ENCODE measurements at regions not wholly inside any gene's neighbourhood (a gene's known extent, or its start where the extent isn't known, plus 50 kb on each side); places are given as distances from the start of the nearest gene placed in this dataset.
"Not testable (repeated sequence)": the region's sequence is repeated elsewhere in the genome, so short reads cannot be mapped to it uniquely, and the experiment has no call there.

DNA sequence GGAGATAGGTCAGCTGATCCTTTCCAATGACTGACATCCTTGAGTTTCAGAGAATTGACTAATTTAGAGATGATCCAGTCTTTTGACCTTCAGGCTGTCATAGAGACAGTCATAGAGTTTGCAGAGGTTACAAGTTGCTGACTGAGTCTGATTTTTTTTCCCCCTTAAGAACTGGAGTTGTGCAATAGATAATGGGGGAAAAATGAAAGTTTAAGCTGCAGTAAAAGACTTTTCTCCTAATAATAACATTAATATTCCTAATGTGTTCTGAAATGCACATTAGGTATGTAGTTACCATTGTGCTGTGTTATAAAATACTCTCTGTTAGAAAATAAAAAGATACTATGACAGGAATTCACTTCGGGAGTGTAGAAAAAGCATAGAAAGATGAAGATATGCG is 876.9 kb upstream of the RAG2 start:
- DNase-seq = no peak

DNA sequence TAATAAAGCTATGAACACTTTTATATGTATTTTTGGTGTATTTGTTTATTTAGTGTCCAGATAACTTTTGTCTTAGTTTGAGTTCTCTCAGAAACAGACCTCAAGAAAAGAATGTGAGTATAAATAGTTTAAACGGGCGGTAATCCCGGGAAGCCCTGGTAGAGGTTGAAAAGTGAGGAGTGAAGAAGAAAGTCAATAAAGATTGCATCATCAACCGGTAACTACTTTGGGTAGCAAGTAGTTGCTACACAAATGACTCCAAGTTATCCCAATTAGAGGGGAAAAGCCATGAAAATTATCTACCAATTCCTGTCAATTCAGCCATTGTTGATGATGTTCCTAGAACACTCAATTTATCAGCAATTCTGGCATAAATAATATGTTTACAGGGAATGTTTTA is 870.3 kb upstream of the RAG2 start:
- DNase-seq = no peak

DNA sequence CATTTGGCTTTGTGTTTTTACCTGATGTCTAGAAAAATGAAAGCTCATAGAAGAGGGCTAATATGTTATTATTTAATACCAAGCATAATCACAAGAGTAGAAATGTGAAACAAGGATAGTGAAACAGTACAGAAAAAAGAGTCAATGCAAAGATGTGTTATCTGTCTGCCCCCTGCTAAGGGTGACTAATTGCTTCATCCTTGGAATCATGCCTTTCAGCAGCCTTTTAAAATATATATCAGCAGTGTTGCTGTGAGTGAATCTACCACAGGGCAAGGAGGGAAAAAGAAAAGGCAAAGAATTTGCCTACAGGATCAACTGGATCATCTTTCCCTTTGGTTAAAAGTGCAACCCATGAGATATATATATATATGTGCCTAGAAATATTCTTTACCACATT is 867.2 kb upstream of the RAG2 start:
- no peak for DNase-seq

DNA sequence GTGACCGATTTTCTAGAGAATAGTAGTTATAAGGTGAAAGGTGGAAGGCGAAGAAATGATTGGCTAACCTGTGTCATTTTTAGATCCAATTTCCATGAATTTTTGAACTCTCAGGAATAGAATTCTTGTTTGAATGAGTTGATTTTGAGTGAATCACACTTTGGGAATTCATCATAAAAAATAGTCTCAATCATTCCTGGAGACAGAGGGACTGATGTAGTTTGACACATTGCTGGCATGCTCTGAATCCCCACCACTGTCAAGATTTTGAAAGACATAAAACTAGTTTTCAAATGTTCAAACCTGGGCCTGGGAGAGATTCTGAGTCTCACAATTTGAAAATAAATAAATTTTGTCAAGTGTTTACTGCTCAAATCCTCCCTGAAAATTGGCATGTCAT is 861.4 kb upstream of the RAG2 start:
- DNase-seq = no peak

DNA sequence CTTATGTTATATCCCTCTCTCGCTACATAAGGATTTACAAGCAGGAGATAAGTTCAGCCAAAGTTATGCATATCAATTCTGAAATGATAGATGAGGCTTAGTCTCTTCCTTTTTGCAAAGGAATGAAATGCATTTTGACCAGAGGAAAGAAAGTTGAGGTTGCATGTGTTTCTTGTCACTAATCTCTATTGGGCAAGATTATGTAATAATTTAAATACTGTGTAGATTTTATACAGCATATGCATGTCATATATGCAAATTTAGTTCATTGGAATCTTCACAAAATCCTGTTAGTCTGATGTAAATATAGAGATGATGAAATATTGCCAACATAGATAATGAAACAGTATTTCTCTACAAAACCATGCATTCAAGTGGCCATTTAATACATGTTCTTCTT is 858.7 kb upstream of the RAG2 start:
- DNase-seq = no peak

DNA sequence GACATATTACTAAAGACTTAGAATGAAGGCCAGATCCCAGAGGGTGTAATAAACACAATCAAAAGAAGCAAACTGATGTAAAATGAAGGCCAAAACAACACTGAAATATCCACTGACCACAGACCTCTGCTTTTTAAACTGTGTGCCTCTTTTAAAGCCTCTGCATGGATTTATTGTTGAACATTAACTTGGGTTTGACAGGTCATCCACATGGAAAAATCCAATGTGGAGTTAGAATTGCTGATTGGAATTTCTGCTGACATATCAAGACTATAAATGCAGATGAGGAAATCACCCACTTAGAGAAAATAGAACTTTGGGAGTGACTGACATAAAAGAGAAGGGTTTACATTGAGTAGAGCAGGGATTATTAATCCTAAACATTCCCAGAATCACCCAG is 853.9 kb upstream of the RAG2 start:
- no peak for DNase-seq

DNA sequence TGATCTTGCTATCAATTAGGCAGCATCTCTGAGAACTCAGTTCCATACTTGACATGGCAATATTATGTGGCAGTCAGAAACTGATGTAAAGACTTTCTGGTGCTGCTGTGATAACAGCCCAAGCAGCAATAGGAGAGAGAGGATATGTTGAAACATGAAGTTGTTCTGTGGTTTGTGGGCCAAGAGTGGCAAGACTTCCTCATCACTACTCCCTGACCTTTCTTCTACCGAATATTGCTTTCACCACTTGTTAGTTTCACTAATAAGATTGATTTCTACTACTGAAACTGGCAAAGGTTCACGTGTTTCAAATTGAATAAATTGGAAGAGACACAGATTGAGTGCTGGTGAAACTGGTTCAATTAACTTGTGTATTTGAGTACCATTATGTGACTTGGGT is 852.6 kb upstream of the RAG2 start:
- DNase-seq = peak; percentile 77

DNA sequence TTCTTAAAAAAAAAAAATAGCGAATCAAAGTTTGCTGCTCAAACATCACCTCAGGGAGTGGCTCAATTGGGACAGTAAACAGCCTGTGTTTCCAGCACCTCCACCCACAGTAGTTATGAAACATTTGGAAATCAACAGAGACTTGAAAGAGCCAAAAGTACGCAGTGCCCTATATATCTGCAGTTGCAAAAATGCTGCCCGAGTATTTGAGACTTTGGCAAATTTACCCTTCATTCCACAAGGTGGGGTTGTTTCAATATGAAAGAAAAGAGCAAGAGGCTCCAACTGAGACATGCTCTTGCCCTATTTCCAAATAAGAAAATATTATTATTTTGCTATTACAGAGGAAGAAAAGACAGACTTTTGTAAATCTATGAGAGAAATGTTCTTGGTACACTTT is 851.1 kb upstream of the RAG2 start:
- DNase-seq = peak; percentile 0

DNA sequence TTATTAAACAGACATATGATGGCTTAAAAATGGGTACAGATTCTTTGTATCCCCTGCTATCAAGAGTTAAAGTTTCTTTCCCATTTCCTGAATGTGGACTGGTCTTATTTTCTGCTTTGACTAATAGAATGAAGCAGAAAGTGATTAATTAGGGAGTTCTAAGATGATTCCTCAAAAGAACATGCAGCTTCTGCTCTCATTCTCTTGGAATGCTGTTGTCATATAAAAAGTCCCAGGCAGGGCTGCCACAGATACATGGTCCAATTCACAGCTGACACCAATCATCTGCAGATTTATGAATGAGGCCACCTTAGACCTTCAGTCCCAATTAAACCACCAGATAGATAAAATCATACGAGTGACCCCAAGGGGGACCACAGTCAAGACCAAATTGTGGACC is 844.5 kb upstream of the RAG2 start:
- no peak for DNase-seq

DNA sequence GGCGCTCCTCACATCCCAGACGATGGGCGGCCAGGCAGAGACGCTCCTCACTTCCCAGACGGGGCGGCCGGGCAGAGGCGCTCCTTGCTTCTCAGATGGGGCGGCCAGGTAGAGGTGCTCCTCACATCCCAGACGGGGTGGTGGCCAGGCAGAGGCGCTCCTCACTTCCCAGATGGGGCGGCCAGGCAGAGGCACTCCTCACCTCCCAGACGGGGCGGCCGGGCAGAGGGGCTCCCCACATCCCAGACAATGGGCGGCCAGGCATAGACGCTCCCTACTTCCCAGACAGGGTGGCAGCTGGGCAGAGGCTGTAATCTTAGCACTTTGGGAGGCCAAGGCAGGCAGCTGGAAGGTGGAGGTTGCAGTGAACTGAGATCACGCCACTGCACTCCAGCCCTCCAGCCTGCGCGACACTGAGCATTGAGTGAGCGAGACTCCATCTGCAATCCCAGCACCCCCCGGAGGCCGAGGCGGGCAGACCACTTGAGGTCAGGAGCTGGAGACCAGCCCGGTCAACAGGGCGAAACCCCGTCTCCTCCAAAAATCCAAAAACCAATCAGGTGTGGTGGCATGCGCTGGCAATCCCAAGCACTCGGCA is 833.7 kb upstream of the RAG2 start:
- DNase-seq = not testable (repeated sequence)

DNA sequence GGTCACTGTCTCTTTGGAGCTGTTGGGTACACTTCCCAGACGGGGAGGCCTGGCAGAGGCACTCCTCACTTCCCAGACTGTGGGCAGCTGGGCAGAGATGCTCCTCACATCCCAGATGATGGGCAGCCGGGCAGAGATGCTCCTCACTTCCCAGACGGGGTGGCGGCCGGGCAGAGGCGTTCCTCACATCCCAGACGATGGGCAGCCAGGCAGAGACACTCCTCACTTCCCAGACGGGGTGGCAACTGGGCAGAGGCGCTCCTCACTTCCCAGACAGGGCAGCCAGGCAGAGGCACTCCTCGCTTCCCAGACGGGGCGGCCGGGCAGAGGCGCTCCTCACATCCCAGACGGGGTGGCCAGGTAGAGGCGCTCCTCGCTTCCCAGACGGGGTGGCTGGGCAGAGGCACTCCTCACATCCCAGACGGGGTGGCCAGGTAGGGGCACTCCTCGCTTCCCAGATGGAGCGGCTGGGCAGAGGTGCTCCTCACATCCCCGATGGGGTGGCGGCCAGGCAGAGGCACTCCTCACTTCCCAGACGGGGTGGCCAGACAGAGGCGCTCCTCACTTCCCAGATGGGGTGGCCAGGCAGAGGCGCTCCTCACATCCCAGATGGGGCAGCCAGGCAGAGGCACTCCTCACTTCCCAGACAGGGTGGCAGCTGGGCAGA is 833.1 kb upstream of the RAG2 start:
- not testable (repeated sequence) for DNase-seq

DNA sequence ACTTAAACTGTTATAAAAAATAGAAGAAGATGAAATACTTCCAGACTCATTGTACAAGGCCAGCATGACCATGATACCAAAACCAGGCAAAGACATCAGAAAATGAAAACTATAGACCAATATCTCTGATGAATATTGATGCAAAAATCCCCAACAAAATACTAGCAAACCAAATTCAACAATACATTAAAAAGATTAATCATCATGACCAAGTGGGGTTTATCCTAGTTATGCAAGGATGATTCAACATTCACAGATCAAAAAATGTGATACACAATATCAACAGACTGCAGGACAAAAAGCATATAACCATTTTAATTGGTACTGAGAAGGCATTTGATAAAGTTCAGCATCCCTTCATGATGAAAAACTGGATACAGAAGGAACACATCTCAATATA is 824.5 kb upstream of the RAG2 start:
- DNase-seq = no peak

DNA sequence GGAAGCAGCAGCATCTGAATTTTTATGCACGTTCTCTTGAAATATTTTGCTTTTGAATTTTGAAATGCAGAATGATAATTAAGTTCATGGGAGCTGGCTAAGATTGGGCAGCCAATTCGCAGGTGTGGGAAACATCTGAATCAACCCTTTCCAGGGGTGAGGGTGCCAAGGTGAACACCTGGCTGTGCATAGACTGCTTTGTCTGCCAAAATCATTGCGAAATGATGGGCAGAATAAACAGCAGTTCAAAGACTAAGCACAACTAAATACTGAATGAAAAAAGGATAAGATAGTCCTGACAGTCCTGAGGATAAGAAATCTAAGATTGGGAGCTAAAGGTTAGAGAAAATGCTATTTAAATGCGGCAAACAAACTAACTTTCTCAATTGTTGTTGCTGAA is 813.3 kb upstream of the RAG2 start:
- DNase-seq = no peak

DNA sequence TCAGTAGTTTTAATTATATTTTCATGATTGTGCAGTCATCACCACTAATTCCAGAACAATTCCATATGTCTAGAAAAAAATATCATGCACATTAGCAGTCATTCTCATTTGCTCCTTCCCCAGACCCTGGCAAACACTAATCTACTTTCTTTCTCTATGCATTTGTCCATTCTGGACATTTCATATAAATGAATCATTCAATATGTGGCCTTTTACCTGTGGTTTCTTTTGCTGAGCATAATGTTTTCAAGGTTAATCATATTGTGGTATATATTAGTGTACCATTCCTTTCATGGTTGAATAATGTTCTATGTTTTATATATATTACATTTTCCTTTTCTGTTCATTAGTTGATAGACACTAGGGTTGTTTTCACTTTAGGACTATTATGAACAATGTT is 811.1 kb upstream of the RAG2 start:
- DNase-seq = no peak

DNA sequence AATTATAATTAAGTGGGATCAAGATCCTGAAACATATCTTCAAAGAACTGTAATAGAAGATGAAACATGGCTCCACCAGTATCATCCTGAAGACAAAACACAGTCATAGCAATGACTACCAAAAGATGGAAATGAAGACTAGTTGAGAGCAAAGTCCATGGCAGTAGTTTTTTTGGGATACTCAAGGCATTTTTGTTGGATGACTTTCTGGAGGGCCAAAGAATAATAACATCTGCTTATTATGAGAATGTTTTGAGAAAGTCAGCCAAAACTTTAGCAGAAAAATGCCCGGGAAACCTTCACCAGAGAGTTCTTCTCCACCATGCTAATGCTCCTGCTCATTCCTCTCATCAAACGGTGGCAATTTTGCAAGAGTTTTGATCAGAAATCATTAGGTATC is 809.4 kb upstream of the RAG2 start:
- DNase-seq = no peak

DNA sequence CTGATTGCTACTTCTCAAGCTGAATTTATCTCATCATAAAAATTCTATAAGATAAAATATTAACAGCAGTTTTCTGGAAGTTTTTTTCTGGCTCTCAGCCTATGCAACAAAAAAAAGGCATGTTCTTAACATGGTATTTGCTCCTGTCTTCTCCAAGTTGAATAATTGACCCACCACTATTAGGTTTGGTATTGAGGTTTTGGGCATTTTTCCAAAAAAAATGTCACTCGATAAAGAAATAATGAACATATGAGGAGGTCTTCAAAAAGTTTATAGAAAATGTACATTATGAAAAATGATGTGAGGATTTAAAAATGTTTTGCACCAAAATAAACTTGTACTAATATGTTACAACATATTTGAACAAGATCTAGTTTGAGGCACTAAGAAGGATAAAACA is 808.6 kb upstream of the RAG2 start:
- DNase-seq = no peak

DNA sequence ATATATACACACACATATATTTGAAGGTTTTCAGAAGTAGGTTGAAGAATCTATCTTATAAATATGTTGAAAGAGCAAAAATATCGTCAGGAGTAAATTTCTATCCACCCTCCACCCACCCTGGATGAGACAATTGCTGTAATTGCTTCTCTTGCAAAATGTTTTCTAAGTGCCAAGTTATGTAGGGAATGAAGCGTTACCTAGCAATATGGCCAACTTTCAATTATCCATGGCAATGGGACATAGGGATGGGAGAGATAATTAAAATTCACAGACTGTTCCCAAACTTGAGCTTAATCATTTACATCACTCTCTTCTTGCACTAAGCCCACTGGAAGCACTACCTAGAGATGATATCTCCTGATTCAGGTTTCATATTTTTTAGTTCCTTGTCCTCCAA is 806.2 kb upstream of the RAG2 start:
- DNase-seq = no peak

DNA sequence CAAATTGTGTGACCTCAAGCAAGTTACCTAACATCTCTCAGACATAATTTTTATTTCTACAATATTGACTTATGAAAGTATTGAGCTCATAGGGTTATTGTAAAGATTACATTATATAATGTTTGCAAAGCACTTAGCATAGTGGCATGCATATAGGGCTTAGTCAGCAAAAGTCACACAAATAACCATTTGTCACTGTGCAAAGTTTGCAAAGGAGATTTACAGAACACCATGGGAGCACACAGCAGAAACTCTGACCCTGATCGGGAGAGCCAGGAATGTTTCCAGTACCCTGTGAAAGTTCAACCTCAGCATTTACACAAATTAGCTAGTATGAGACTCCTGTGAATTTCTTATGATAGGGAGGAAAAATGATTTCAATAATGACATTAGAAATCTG is 804.6 kb upstream of the RAG2 start:
- no peak for DNase-seq

DNA sequence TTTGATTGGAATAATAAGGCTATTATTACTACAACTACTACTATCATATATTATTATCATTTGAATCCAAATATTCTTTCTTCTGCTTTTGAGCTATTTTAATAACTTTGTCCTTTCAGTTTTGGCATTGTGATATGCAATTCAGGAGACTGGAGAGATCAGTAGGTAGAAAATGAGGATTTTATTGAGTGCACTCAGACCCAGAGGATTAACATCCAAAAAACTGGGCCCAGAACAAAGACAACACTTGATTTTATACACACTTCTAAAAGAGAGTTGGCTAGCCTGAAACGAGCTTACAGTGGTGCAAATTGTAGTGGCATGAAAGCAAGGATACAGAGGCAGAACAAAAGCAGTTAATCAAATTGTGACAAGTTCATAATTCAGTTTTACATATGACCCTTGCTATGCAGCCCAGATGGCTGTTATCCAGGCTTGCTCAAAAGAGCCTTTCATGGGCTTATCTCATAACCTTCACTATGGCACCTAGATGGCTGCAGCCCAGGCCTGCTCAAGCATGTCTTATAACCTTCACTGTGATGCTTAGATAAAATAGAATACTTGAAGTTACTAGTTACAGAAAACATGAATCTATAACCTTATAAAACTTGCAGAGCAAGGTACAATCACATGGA is 796.3 kb upstream of the RAG2 start:
- no peak for DNase-seq

DNA sequence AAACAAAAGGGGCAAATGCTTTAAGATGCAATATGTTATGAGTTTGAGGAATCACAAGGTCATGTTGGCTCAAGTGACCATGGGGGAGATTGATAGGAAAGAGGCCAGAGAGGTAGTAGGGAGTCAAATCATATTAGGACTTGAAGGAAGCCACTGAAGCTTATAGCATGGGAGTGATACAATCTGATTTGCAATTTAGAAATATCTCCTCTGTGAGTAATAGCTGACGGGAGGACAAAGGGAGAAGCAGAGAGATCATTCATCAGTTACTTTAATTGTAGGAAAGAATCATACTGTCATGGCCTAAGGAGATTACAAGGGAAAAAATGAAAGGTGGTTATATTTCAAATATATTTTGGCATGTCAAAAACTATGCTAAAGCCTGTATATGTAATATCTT is 793.6 kb upstream of the RAG2 start:
- DNase-seq = no peak

DNA sequence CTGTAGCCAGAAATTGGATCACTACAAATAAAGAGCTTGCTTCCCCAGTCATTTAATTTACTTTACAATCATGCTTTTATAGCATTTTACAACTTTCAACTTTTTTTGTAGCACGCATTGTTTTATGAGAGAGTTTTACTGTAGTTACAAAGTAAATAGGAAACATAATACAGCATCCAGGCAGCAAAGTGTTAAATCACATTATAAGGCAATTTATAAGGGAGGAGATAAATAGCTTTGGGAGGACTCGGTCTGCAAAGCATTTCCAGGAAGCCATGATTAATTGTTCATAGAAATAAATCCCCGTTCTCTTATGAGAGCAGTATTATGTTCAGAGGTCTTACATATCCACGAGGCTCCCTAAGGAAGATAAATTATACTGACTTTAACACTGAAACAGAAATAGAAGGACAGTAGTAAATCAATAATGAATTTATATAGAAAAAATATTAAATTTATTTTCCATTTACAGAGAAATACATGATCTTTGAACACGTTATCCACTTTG is 792.6 kb upstream of the RAG2 start:
- DNase-seq = no peak

DNA sequence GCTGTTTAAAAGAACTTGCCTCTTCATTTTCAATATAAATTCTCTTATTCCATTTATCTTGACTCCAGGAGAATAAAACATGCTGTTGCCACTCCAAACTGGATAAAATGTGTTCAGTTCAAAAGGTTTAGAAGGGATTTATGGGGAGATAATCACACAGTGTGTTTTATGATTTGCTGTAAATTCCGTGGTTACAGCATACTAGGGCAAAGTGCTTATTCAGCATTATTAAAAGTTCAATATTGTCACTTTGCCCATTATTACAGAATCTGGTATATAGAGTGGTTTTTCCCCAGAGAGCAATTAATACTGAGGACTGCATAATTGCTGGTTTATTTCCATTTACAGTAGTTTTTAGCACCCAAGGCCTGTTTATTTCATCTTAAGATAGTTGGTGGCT is 780.9 kb upstream of the RAG2 start:
- DNase-seq = no peak

DNA sequence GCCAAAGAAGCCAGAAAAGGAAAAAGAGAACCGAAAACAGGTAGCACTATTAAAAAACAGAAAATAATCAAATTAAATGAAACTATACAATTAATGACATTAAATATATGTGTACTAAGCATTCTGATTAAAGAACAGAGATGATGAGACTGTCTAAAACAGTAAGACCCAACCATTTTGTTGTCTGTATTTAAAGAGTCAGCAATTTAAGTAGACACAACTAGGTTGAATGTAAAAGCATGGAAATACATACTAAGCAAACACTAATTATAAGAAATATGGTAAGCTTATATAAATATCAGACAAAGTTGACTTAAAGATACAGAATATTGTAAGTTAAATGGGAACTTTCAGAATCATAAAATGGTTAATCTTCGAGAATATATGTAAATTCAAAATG is 774.6 kb upstream of the RAG2 start:
- DNase-seq = no peak

DNA sequence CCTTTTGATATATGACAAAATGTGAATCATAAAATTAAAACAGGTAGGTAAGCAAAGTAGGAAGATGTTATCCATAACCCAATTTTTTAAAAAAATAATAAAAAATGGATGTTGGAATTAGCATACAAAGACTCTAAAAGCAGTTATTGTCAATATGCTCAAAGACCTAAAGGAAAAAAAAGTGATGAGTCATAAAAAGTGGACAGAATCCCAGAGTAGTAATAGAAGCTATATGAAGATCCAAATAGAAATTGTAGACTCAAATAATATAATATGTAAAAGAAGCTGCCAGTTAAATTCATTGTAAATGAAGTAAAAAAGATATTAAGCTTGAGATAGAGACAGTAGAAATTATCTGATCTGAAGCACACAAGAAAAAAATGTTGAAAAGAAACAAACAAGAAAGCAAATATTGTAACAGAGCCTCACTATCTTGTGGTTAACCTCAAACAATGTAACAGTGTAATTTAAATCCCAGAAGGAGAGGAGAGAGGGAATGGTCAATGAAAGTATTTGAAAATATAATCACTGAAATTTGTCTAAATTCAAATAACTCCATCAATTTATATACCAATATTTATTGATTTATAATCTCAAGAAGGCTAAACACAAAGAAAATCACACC is 773.4 kb upstream of the RAG2 start:
- no peak for DNase-seq

Measured in MV-4-11 (cell line).